ENCODE measurements at regions not wholly inside any gene's neighbourhood (a gene's known extent, or its start where the extent isn't known, plus 50 kb on each side); places are given as distances from the start of the nearest gene placed in this dataset.

DNA sequence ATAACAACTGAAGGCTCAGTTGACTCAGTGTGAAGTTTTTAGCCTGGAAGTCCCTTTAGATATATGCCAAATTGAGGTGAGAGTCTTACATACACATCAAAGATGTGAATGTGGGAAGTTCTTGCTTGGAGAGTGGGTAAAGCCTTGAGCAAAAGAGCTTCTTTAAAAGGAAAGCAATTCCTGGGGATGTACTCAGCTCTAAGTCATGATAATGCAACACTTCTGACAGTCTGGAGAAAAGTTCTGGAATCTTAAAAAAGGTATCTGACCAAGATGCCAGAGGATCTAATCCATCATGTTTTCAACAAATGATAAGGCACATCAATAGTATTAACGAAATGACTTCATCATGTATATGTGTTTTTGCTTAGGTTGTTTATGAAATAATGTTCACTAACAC lies 351.2 kb downstream of the CDH19 start:
- Histone ChIP-seq H3K27me3 (replicated peaks in 1 of 4; ENCODE audit: control insufficient read depth in 3 of 4, extremely low read depth in 1 of 4, insufficient read depth in 3 of 4, low read length in 3 of 4) (no peaks in the 10 kb centered on the region), H3K79me1 (ENCODE audit: low read depth, low read length) (no peaks in the 10 kb centered on the region), H3K36me3 (ENCODE audit: control insufficient read depth in 2 of 4, insufficient read depth in 4 of 4, low read length in 3 of 4) (no peaks in the 10 kb centered on the region), H3K27ac (ENCODE audit: low read depth, low read length) (no peak overlapping the region), H4K20me1 (replicated peaks in 1 of 2; ENCODE audit: control insufficient read depth in 1 of 2, insufficient read depth in 2 of 2, low read length in 2 of 2) (no peaks in the 10 kb centered on the region), H3K4me3 (ENCODE audit: extremely low read depth in 1 of 4, insufficient read depth in 2 of 4, low read depth in 3 of 4, low read length in 4 of 4) (no peak overlapping the region), H3K4me2 (ENCODE audit: insufficient read depth in 1 of 2, low read depth in 2 of 2, low read length in 2 of 2) (no peak overlapping the region), H3K4me1 (replicated peaks in 1 of 4; ENCODE audit: control insufficient read depth in 3 of 4, insufficient read depth in 4 of 4, low read length in 3 of 4) (no peaks in the 10 kb centered on the region), H3K18ac (ENCODE audit: extremely low read depth, low read length) (no peak overlapping the region), H3K14ac (ENCODE audit: insufficient read length) (no peak overlapping the region), H4K5ac (ENCODE audit: insufficient read length, low read depth, low read length) (no peak overlapping the region), H3K9ac (replicated peaks in 1 of 4; ENCODE audit: extremely low read depth in 1 of 4, low read depth in 3 of 4, low read length in 3 of 4) (no peak overlapping the region), H2BK120ac (replicated peaks; ENCODE audit: low read depth, low read length) (no peak overlapping the region), H3K56ac (replicated peaks; ENCODE audit: insufficient read length, low read depth, low read length) (no peak overlapping the region), H2AFZ (ENCODE audit: low read length) (no peak overlapping the region), H4K91ac (replicated peaks; ENCODE audit: insufficient read length, low read length) (no peak overlapping the region), H2BK20ac (ENCODE audit: low read length) (no peak overlapping the region), H3K4ac (replicated peaks; ENCODE audit: insufficient read length, low read depth, low read length) (no peak overlapping the region), H3K23me2 (ENCODE audit: low read depth, low read length) (no peaks in the 10 kb centered on the region), H3K79me2 (ENCODE audit: control insufficient read depth in 1 of 2, insufficient read depth in 2 of 2, low read length in 2 of 2) (no peaks in the 10 kb centered on the region), H3K23ac (ENCODE audit: insufficient read length) (no peak overlapping the region), H2BK5ac (ENCODE audit: low read depth, low read length) (no peak overlapping the region), H4K8ac (ENCODE audit: extremely low read depth, insufficient read depth, low read length) (no peak overlapping the region), H3K9me3 (ENCODE audit: insufficient read depth in 2 of 2, low read depth in 1 of 2, low read length in 1 of 2) (no peaks in the 10 kb centered on the region), H2BK12ac (ENCODE audit: low read depth, low read length) (no peak overlapping the region), H2AK5ac (ENCODE audit: low read depth, low read length) (no peak overlapping the region), H2BK15ac (ENCODE audit: low read length) (no peak overlapping the region)
- POLR2A ChIA-PET (ENCODE audit: partially characterized antibody) = interaction anchor here (0.7 kb wide), 1 partner anchor 29 kb away, joined by 3 read pairs; no protein-coding TSS in a partner anchor
- CTCF ChIA-PET (ENCODE audit: partially characterized antibody) = no interaction called here
- no peak for DNase-seq (ENCODE audit: low read depth in 1 of 2, low spot score in 2 of 2)
- no peak for FAIRE-seq
- TF ChIP-seq SP1 (IDR thresholded peaks at IDR 0.05; ENCODE audit: low read depth, low read length) (no peak), BCL11A (IDR thresholded peaks at IDR 0.05; ENCODE audit: low read depth in 2 of 2, low read length in 2 of 2) (no peak)
- 97% methylated on average over 1 of the region's 1 CpG; no CpG with 5 or more reads in 1 of the 2 experiments for WGBS, 2 experiments (ENCODE audit: extremely low coverage in 1 of 2, insufficient coverage in 1 of 2, insufficient read length in 1 of 2, insufficient replicate concordance in 2 of 2, low coverage in 1 of 2, low lambda C conversion rate in 2 of 2, missing lambda C conversion rate in 1 of 2)
